ENCODE measurements at regions not wholly inside any gene's neighbourhood (a gene's known extent, or its start where the extent isn't known, plus 50 kb on each side); places are given as distances from the start of the nearest gene placed in this dataset.

- no peaks in the 10 kb centered on the region for H3K36me3 Mint-ChIP-seq (ENCODE audit: insufficient read depth in 2 of 2)
- DNase-seq (no peak), ATAC-seq (replicated peaks in 1 of 2) (peak; percentile 37 to 43)
- H3K4me3 Mint-ChIP-seq: no peak overlapping the region
- H3K27ac Mint-ChIP-seq: no peak overlapping the region
- peaks cover 6% of the 10 kb centered on the region for H3K27me3 Mint-ChIP-seq (ENCODE audit: low read depth)
- H3K9me3 Mint-ChIP-seq: no peaks in the 10 kb centered on the region
- peaks cover 7% of the 10 kb centered on the region for H3K4me1 Mint-ChIP-seq (ENCODE audit: low read depth)
Measured at GRCh38 chr15:70558406-70559264, 204.7 kb downstream of the UACA start.

GRCh38 chr15:70557521-70558258, 205.7 kb downstream of the UACA start:
- no peak for ATAC-seq (replicated peaks in 1 of 2)
- no peak for DNase-seq
- no peaks in the 10 kb centered on the region for H3K9me3 Mint-ChIP-seq

GRCh38 chr15:70556779-70557178, 206.6 kb downstream of the UACA start:
- H3K4me1 Mint-ChIP-seq (ENCODE audit: low read depth): peaks cover 4% of the 10 kb centered on the region
- no peak overlapping the region for H3K27ac Mint-ChIP-seq
- H3K9me3 Mint-ChIP-seq: peaks cover 0 to 2% of the 10 kb centered on the region in 2 donors
- H3K4me3 Mint-ChIP-seq: no peak overlapping the region
- DNase-seq (no peak), ATAC-seq (replicated peaks in 1 of 2) (no peak)
- peaks cover 0 to 3% of the 10 kb centered on the region in 2 donors for H3K36me3 Mint-ChIP-seq (ENCODE audit: insufficient read depth in 2 of 2)
- peaks cover 4% of the 10 kb centered on the region for H3K27me3 Mint-ChIP-seq (ENCODE audit: low read depth)

More at GRCh38 chr15:70557521-70558258, 205.7 kb downstream of the UACA start:
- peaks cover 6% of the 10 kb centered on the region for H3K27me3 Mint-ChIP-seq (ENCODE audit: low read depth)
- H3K27ac Mint-ChIP-seq: no peak overlapping the region
- no peaks in the 10 kb centered on the region for H3K36me3 Mint-ChIP-seq (ENCODE audit: insufficient read depth in 2 of 2)
- no peak overlapping the region for H3K4me3 Mint-ChIP-seq
- H3K4me1 Mint-ChIP-seq (ENCODE audit: low read depth): peaks cover 7% of the 10 kb centered on the region

GRCh38 chr15:70556151-70556741, 207.1 kb downstream of the UACA start:
- H3K27me3 Mint-ChIP-seq (ENCODE audit: low read depth): no peaks in the 10 kb centered on the region

GRCh38 chr15:70555713-70556112, 207.6 kb downstream of the UACA start:
- H3K27ac Mint-ChIP-seq: no peak overlapping the region
- H3K9me3 Mint-ChIP-seq: peaks cover 0 to 4% of the 10 kb centered on the region in 2 donors
- ATAC-seq (replicated peaks in 1 of 2) (peak in 1 of 2 donors; percentile 27), DNase-seq (no peak)
- H3K4me3 Mint-ChIP-seq: no peak overlapping the region
- no peaks in the 10 kb centered on the region for H3K27me3 Mint-ChIP-seq (ENCODE audit: low read depth)
- no peaks in the 10 kb centered on the region for H3K4me1 Mint-ChIP-seq (ENCODE audit: low read depth)
- H3K36me3 Mint-ChIP-seq (ENCODE audit: insufficient read depth in 2 of 2): peaks cover 0 to 3% of the 10 kb centered on the region in 2 donors

More at GRCh38 chr15:70556151-70556741, 207.1 kb downstream of the UACA start:
- Mint-ChIP-seq H3K4me3 (no peak overlapping the region), H3K36me3 (ENCODE audit: insufficient read depth in 2 of 2) (peaks cover 0 to 3% of the 10 kb centered on the region in 2 donors), H3K9me3 (peaks cover 0 to 4% of the 10 kb centered on the region in 2 donors), H3K4me1 (ENCODE audit: low read depth) (no peaks in the 10 kb centered on the region), H3K27ac (no peak overlapping the region)
- ATAC-seq (replicated peaks in 1 of 2): no peak
- no peak for DNase-seq

GRCh38 chr15:70547846-70548487, 215.4 kb downstream of the UACA start:
- DNase-seq: no peak
- ATAC-seq (replicated peaks in 1 of 2): peak; percentile 85 to 87
- Mint-ChIP-seq H3K9me3 (peaks cover 0 to 4% of the 10 kb centered on the region in 2 donors), H3K27me3 (ENCODE audit: low read depth) (no peaks in the 10 kb centered on the region), H3K36me3 (ENCODE audit: insufficient read depth in 2 of 2) (peaks cover 0 to 5% of the 10 kb centered on the region in 2 donors), H3K4me1 (ENCODE audit: low read depth) (peaks cover 47% of the 10 kb centered on the region), H3K4me3 (peak overlapping the region in 1 of 2 donors; percentile 46), H3K27ac (peak overlapping the region; percentile 23)

GRCh38 chr15:70545526-70545925, 217.8 kb downstream of the UACA start:
- peaks cover 47% of the 10 kb centered on the region for H3K4me1 Mint-ChIP-seq (ENCODE audit: low read depth)

GRCh38 chr15:70541511-70541910, 221.8 kb downstream of the UACA start:
- H3K9me3 Mint-ChIP-seq: no peaks in the 10 kb centered on the region
- peaks cover 0 to under 1% of the 10 kb centered on the region in 2 donors for H3K36me3 Mint-ChIP-seq (ENCODE audit: insufficient read depth in 2 of 2)
- peaks cover 7% of the 10 kb centered on the region for H3K27me3 Mint-ChIP-seq (ENCODE audit: low read depth)
- no peak for ATAC-seq (replicated peaks in 1 of 2)
- H3K4me1 Mint-ChIP-seq (ENCODE audit: low read depth): peaks cover 16% of the 10 kb centered on the region
- no peak overlapping the region for H3K27ac Mint-ChIP-seq
- H3K4me3 Mint-ChIP-seq: no peak overlapping the region
- no peak for DNase-seq

More at GRCh38 chr15:70545526-70545925, 217.8 kb downstream of the UACA start:
- ATAC-seq (replicated peaks in 1 of 2): no peak
- Mint-ChIP-seq H3K4me3 (peak overlapping the region in 1 of 2 donors; percentile 34), H3K36me3 (ENCODE audit: insufficient read depth in 2 of 2) (peaks cover 0 to 3% of the 10 kb centered on the region in 2 donors), H3K27ac (no peak overlapping the region), H3K27me3 (ENCODE audit: low read depth) (no peaks in the 10 kb centered on the region), H3K9me3 (no peaks in the 10 kb centered on the region)
- no peak for DNase-seq

- Mint-ChIP-seq H3K27me3 (ENCODE audit: low read depth) (peaks cover 7% of the 10 kb centered on the region), H3K9me3 (no peaks in the 10 kb centered on the region), H3K27ac (no peak overlapping the region), H3K36me3 (ENCODE audit: insufficient read depth in 2 of 2) (no peaks in the 10 kb centered on the region), H3K4me3 (no peak overlapping the region), H3K4me1 (ENCODE audit: low read depth) (peaks cover 19% of the 10 kb centered on the region)
- DNase-seq: no peak
- ATAC-seq (replicated peaks in 1 of 2): no peak
Measured at GRCh38 chr15:70539912-70540530, 223.3 kb downstream of the UACA start.

GRCh38 chr15:70539409-70539808, 223.9 kb downstream of the UACA start:
- Mint-ChIP-seq H3K9me3 (no peaks in the 10 kb centered on the region), H3K4me1 (ENCODE audit: low read depth) (peaks cover 25% of the 10 kb centered on the region), H3K27ac (no peak overlapping the region), H3K27me3 (ENCODE audit: low read depth) (peaks cover 7% of the 10 kb centered on the region), H3K4me3 (no peak overlapping the region), H3K36me3 (ENCODE audit: insufficient read depth in 2 of 2) (no peaks in the 10 kb centered on the region)
- ATAC-seq (replicated peaks in 1 of 2): no peak
- no peak for DNase-seq

- Mint-ChIP-seq H3K4me1 (ENCODE audit: low read depth) (peaks cover 36% of the 10 kb centered on the region), H3K27ac (no peak overlapping the region), H3K36me3 (ENCODE audit: insufficient read depth in 2 of 2) (no peaks in the 10 kb centered on the region), H3K4me3 (no peak overlapping the region), H3K9me3 (no peaks in the 10 kb centered on the region), H3K27me3 (ENCODE audit: low read depth) (peaks cover 7% of the 10 kb centered on the region)
- ATAC-seq (replicated peaks in 1 of 2): no peak
- no peak for DNase-seq
Measured at GRCh38 chr15:70538278-70538677, 225.1 kb downstream of the UACA start.

- no peak for DNase-seq
- H3K4me3 Mint-ChIP-seq: peak overlapping the region; percentile 73 to 87
- H3K27ac Mint-ChIP-seq: peak overlapping the region; percentile 13
- H3K27me3 Mint-ChIP-seq (ENCODE audit: low read depth): peaks cover 7% of the 10 kb centered on the region
- no peak for ATAC-seq (replicated peaks in 1 of 2)
- no peaks in the 10 kb centered on the region for H3K9me3 Mint-ChIP-seq
- peaks cover 39% of the 10 kb centered on the region for H3K4me1 Mint-ChIP-seq (ENCODE audit: low read depth)
- H3K36me3 Mint-ChIP-seq (ENCODE audit: insufficient read depth in 2 of 2): no peaks in the 10 kb centered on the region
Measured at GRCh38 chr15:70535955-70536338, 227.4 kb downstream of the UACA start.

All from activated T-cell treated with anti-CD3 and anti-CD28 coated beads, Interleukin-2, amount 50 U/mL, for 72 hours (primary cell).